NCI-H748 (cell line): ENCODE measurements at regions not wholly inside any gene's neighbourhood (a gene's known extent, or its start where the extent isn't known, plus 50 kb on each side); places are given as distances from the start of the nearest gene placed in this dataset.

Experiments
- DNase-seq: peaks from one replicate; lab custom pipeline; 2025; ENCODE audit not compliant: unreplicated experiment; lab: John Stamatoyannopoulos, UW

GRCh38 chr13:107518292-107518691, 697.0 kb downstream of the LIG4 start:
- no peak for DNase-seq

GRCh38 chr13:107516517-107516916, 698.8 kb downstream of the LIG4 start:
- DNase-seq, result no peak

- peak; percentile 12 for DNase-seq
Observed at GRCh38 chr13:107512551-107512950, 702.8 kb downstream of the LIG4 start.

GRCh38 chr13:107497661-107498060, 717.7 kb downstream of the LIG4 start:
- no peak for DNase-seq

GRCh38 chr13:107493266-107493665, 722.1 kb downstream of the LIG4 start:
- DNase-seq, result no peak

- no peak for DNase-seq
Observed at GRCh38 chr13:107482688-107483087, 732.6 kb downstream of the LIG4 start.

- DNase-seq, result no peak
Observed at GRCh38 chr13:107480130-107480529, 735.2 kb downstream of the LIG4 start.

GRCh38 chr13:107477772-107478379, 737.5 kb downstream of the LIG4 start:
- no peak for DNase-seq

- no peak for DNase-seq
Observed at GRCh38 chr13:107475753-107476453, 739.4 kb downstream of the LIG4 start.

- no peak for DNase-seq
Observed at GRCh38 chr13:107473253-107473652, 742.1 kb downstream of the LIG4 start.

GRCh38 chr13:107466326-107467099, 748.8 kb downstream of the LIG4 start:
- no peak for DNase-seq

GRCh38 chr13:107462501-107462900, 752.8 kb downstream of the LIG4 start:
- DNase-seq, result no peak

GRCh38 chr13:107461751-107462150, 753.6 kb downstream of the LIG4 start:
- no peak for DNase-seq

- DNase-seq, result no peak
Observed at GRCh38 chr13:107459430-107459829, 755.9 kb downstream of the LIG4 start.

- peak; percentile 89 for DNase-seq
Observed at GRCh38 chr13:107458269-107458668, 757.1 kb downstream of the LIG4 start.

GRCh38 chr13:107457686-107458085, 757.6 kb downstream of the LIG4 start:
- DNase-seq, result peak; percentile 93

GRCh38 chr13:107456431-107456830, 758.9 kb downstream of the LIG4 start:
- no peak for DNase-seq

- DNase-seq, result no peak
Observed at GRCh38 chr13:107452833-107453232, 762.5 kb downstream of the LIG4 start.

- DNase-seq, result no peak
Observed at GRCh38 chr13:107450931-107451330, 764.4 kb downstream of the LIG4 start.

- DNase-seq, result no peak
Observed at GRCh38 chr13:107450431-107450830, 764.9 kb downstream of the LIG4 start.

- DNase-seq, result no peak
Observed at GRCh38 chr13:107447591-107447990, 767.7 kb downstream of the LIG4 start.

- DNase-seq, result no peak
Observed at GRCh38 chr13:107441279-107441678, 774.1 kb downstream of the LIG4 start.
